Effector CD8-positive, alpha-beta T cell (primary cell): ENCODE measurements at regions not wholly inside any gene's neighbourhood (a gene's known extent, or its start where the extent isn't known, plus 50 kb on each side); places are given as distances from the start of the nearest gene placed in this dataset.

Source experiments
- DNase-seq: peaks from one replicate; lab custom pipeline; 2025; lab: John Stamatoyannopoulos, UW

GRCh38 chr3:159619341-159619885 lies 369.2 kb upstream of the IL12A start:
- DNase-seq, result no peak

- DNase-seq, result no peak
These were observed 368.4 kb upstream of the IL12A start for GRCh38 chr3:159620281-159620680.

- DNase-seq, result no peak
These were observed 367.8 kb upstream of the IL12A start for GRCh38 chr3:159620873-159621272.

- DNase-seq, result no peak
These were observed 364.0 kb upstream of the IL12A start for GRCh38 chr3:159624616-159625015.

GRCh38 chr3:159625594-159625993 lies 363.0 kb upstream of the IL12A start:
- no peak for DNase-seq

GRCh38 chr3:159626598-159626997 lies 362.0 kb upstream of the IL12A start:
- DNase-seq, result no peak

- DNase-seq, result no peak
These were observed 361.4 kb upstream of the IL12A start for GRCh38 chr3:159627229-159627628.

- DNase-seq, result no peak
These were observed 361.0 kb upstream of the IL12A start for GRCh38 chr3:159627634-159628033.

GRCh38 chr3:159629329-159630084 lies 359.1 kb upstream of the IL12A start:
- no peak for DNase-seq

- no peak for DNase-seq
These were observed 357.4 kb upstream of the IL12A start for GRCh38 chr3:159631226-159631625.

- no peak for DNase-seq
These were observed 356.5 kb upstream of the IL12A start for GRCh38 chr3:159632128-159632527.

- no peak for DNase-seq
These were observed 355.8 kb upstream of the IL12A start for GRCh38 chr3:159632851-159633250.

GRCh38 chr3:159634483-159634882 lies 354.2 kb upstream of the IL12A start:
- no peak for DNase-seq

- DNase-seq, result no peak
These were observed 353.5 kb upstream of the IL12A start for GRCh38 chr3:159635047-159635641.

GRCh38 chr3:159637883-159638542 lies 350.6 kb upstream of the IL12A start:
- no peak for DNase-seq

- no peak for DNase-seq
These were observed 348.4 kb upstream of the IL12A start for GRCh38 chr3:159640225-159640624.

GRCh38 chr3:159643406-159643805 lies 345.2 kb upstream of the IL12A start:
- DNase-seq, result no peak

- no peak for DNase-seq
These were observed 342.8 kb upstream of the IL12A start for GRCh38 chr3:159645874-159646273.

- no peak for DNase-seq
These were observed 338.7 kb upstream of the IL12A start for GRCh38 chr3:159649951-159650350.

GRCh38 chr3:159650726-159651125 lies 337.9 kb upstream of the IL12A start:
- DNase-seq, result no peak

- no peak for DNase-seq
These were observed 336.2 kb upstream of the IL12A start for GRCh38 chr3:159652452-159652851.

GRCh38 chr3:159654183-159655134 lies 334.2 kb upstream of the IL12A start:
- no peak for DNase-seq
